H1 (cell line): ENCODE measurements at regions not wholly inside any gene's neighbourhood (a gene's known extent, or its start where the extent isn't known, plus 50 kb on each side); places are given as distances from the start of the nearest gene placed in this dataset.

Experiments
- BACH1 ChIP-seq: IDR thresholded peaks from 2 replicates; pipeline ENCODE4 v1.6.1; 2012; ENCODE audit warnings: low read length, improper control_type of control experiment
- BRCA1 ChIP-seq: IDR thresholded peaks from 2 replicates; pipeline ENCODE4 v1.6.1; 2012; ENCODE audit warnings: low read depth, low read length, improper control_type of control experiment
- EZH2 ChIP-seq: fragments of 200-600 bp; sonication (generic); IDR thresholded peaks from 2 replicates; pipeline ENCODE4 v1.7.1; 2012; ENCODE audit warnings: low read depth, mild to moderate bottlenecking, moderate library complexity, low read length, inconsistent platforms; ENCODE audit not compliant: severe bottlenecking
- SUZ12 ChIP-seq: fragments of 200-600 bp; sonication (generic); IDR thresholded peaks from 2 replicates; pipeline ENCODE4 v1.6.1; 2012; ENCODE audit warnings: mild to moderate bottlenecking, inconsistent platforms, low read length, moderate library complexity, mixed read lengths

DNA sequence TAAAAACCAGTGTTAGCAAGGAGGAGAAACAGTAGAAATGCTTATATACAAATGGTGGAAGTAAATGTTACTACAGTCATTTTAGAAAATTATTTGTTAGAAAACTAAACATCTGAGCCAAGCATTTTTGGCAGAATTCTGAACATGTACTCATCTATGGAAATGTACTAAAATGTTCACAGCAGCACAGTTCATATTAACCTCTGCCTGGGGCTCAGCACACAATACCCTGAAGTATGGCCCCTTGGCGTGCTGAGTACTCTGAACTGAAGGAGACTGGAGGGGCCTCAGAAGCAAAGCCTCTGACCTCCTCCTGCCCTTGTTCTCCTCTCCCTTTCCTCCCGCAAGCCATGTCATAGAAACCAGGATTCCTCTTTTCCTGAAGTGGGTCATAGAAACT lies 66.2 kb upstream of the RALGAPA2 start (continued):
- TF ChIP-seq BACH1 (no peak), BRCA1 (no peak), EZH2 (no peak), SUZ12 (no peak)
